Hematopoietic multipotent progenitor cell treated with erythropoietin and hydrocortisone succinate and interleukin-3 and kit ligand, for 15 days (in vitro differentiated cells): ENCODE measurements at regions not wholly inside any gene's neighbourhood (a gene's known extent, or its start where the extent isn't known, plus 50 kb on each side); places are given as distances from the start of the nearest gene placed in this dataset.

Source experiments
- DNase-seq: peaks from one replicate; pipeline ENCODE4 v3.0.0-alpha.2; 2015; ENCODE audit warnings: low spot score

DNA sequence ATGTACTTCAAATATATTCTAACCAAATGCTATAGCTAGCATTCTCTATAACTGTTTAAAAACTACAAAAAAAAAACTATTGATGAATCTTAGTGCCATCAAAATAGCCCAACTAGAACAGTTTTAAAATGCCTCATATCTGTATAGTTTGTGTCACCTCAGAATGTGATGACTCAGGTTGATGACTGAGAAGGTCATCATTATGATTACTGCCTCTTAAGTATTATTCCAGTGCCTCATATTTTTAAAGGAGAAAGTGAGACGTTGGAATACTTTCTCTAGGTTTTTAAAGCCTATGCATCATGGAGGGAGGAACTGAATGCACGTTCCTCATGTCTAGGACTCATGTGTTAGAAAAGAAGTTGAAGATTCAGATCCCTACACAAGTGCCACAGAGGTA, 88.2 kb downstream of the TMA16 start:
- no peak for DNase-seq

DNA sequence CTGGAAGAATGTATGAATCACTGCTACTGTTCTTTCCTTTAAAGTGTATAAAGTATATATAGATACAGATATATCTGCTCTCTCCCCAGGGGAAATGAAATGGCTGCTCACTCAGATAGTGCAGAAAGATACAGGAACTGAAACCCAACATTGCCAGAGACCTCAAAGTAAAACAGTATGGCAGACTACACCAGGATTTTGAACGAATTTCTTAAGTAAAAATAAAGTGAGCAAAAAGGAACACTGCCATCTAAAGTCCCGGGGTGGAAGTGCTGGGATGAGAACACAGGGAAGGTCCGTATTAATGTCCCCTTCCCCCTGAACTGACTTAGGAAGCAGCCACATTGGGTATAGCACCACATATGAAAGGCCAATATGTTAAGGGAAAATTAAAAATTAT, 93.4 kb downstream of the TMA16 start:
- DNase-seq, result no peak

DNA sequence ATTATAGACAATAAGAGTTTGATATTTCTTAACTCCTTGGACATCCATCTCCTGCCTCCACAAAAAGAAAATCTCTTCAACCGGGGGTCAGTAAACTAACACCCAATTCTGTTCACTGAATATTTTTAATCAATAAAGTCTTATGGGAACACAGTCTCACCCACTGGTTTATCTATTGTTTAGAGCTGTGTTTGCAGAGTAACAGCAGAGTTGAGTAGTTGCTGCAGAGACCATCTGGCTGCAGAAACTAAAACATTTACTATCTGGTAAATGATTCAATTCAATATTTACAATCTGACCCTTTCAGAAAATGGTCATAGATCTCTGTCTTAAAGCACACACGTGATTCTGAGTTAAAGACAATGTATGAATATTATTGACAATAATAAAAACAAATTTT, 94.0 kb downstream of the TMA16 start:
- no peak for DNase-seq

DNA sequence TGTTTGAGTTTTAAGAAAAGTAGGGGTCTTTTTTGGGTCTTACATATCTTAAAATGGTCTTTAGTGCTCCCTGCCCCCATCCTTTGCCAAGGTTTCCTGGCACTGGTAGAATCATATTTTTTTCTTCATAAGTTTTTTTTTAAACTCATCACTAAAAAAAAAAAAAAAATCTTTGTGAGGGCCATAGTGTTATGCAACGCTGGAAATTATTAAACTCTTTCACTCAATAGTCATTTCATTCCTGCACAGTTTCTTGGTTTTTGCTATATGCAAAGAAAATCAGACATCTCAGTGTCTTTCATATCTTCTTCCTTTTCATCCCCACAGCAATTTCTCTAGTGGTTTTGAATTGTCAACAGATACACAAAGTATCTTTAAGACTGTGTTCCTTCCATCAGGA, 95.6 kb downstream of the TMA16 start:
- no peak for DNase-seq

DNA sequence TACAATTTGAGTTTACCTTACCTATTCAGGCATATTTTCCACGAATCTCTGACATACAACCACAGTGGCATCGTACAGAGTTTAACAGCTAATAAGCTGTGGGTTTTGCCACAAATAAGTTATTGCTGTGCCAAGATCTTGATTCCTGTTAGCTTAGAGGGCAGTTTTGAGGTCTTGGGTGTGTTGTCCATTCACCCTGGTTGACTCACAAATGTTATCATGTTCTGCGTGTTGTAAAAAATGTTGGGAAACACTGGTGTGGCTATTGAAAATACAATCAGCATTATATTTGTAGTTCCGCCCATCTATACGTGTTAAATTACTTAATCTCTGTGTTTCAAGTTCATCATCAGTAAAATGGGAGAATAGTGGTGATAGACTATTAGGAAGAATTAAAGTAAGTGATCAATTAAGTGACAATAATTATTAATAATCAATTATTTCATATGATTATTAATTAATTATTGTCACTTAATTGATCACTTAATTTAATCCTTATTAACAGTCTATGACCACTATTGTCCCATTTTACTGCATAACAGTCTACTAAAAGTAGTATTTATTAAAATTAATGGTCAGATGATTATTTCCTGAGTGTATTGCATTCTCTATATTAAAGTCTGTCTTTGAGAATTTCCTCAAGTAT, 96.3 kb downstream of the TMA16 start:
- DNase-seq, result no peak

DNA sequence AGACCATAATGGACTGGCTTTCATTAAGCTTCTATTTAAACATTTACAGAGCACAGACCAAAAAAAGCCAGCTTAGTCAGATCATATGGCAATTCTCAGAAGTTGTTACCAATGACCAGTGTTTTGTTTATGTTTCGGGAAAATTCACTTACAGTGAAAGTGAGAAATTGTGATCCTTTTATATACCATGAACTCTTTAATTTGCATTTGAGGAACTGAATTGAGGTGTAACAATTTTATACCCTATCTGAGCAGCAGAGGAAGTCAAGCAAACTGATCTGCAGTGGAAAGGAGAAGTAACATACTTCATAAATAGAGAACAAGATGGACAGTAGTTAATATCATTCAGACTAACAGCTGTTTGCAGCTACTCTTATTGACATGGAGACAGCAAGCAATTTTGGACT, 97.1 kb downstream of the TMA16 start:
- DNase-seq, result no peak

DNA sequence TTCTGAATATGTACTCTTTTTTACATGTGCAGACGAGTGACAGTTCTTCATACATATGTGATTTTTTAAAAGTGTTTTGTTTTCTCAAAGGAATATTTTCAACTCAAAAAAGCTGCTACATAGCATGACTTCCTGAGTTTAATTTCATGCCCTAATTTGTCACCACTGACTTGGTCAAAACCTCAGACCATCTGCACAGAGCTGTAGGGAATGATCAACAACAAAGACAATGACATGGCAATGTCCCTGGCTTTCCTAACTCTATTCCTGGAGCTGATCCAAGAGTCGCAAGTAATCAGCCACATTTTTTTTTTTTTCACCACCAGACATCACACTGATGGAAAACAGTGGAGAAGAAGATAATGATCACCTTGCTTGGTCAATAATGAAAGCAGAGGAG, 97.7 kb downstream of the TMA16 start:
- DNase-seq, result no peak

DNA sequence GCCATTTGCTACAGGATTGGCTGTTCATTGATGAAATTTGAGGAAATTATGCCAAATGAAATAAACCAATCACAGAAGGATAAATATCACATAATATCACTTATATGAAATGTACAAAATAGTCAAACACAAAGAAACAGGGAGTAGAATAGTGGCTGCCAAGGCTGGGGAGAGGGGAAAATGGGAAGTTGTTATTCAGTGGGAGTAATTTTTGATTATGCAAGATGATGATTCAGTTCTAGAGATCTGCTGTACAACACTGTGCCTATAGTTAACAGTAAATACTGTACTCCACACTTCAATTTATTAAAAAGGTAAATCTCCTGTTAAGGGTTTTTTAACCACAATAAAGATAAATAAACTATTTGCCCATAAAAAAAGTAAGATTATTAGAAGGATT, 101.1 kb downstream of the TMA16 start:
- DNase-seq, result no peak

DNA sequence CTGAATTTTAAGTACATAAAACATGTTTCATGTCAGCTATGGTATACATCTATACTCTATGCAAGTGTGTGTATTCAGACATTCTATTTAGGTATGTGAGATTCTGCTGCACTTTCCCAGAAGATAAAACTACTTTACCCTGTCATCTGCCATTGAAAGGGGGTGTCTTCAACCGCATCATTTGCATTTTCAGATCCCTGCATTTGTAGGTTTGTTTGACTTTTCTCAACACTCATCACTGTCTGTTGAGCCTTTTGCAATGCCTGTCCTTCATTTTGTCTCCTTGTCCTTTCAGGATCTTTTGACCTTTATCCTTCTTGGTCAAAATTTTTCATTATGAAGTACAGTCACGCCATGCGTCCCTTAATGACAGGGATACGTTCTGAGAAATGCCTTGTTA, 103.5 kb downstream of the TMA16 start:
- DNase-seq, result no peak

DNA sequence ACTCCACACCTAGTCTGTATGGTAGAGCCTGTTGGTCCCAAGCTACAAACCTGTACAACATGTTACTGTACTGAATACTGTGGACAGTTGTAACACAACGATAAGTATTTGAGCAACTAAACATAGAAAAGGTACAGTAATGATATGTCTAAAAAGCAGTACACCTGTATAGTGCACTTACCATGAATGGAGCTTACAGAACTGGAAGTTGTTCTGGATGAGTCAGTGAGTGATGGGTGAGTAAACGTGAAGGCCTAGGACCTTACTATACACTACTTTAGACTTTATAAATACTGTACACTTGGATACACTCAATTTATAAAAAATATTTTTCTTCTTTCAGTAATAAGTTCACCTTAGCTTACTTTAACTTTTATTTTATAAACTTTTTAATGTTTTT, 104.0 kb downstream of the TMA16 start:
- no peak for DNase-seq

DNA sequence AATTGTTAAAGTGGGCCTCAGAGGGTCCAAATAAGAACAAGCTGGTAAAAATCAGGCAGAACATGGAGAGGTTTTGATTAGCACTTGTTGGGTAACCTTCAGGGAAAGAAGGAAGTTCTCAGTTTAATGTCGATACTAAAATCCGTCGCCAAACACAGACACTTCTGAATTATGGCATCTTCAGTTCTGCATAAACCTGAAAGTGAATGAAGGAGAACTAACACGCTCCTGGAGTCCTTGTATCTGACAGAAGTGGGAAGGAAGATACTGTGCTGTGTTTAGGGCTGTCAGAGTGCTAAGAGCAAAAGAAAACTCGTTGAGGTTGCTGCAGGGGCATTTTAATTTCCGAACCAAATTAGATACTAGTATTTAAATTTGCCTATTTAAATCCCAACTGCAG, 106.2 kb downstream of the TMA16 start:
- DNase-seq, result no peak

DNA sequence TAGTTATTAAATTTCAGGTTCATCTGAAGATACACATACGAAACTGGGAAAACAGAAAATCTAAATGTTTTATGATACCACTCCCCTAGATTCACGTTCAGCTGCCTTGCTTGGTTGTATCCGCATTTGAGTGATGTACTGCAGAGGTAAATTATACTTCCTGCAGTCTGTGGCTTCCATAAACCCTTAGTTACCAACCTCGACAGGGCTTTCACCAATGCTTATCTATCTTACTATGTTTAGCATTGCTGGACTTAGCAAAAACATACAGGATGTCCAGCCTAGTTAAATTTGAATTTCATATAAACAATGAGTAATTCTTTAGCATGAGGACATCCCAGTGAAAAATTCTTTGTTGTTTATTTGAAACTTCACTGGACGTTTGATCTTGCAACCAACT, 108.8 kb downstream of the TMA16 start:
- no peak for DNase-seq

DNA sequence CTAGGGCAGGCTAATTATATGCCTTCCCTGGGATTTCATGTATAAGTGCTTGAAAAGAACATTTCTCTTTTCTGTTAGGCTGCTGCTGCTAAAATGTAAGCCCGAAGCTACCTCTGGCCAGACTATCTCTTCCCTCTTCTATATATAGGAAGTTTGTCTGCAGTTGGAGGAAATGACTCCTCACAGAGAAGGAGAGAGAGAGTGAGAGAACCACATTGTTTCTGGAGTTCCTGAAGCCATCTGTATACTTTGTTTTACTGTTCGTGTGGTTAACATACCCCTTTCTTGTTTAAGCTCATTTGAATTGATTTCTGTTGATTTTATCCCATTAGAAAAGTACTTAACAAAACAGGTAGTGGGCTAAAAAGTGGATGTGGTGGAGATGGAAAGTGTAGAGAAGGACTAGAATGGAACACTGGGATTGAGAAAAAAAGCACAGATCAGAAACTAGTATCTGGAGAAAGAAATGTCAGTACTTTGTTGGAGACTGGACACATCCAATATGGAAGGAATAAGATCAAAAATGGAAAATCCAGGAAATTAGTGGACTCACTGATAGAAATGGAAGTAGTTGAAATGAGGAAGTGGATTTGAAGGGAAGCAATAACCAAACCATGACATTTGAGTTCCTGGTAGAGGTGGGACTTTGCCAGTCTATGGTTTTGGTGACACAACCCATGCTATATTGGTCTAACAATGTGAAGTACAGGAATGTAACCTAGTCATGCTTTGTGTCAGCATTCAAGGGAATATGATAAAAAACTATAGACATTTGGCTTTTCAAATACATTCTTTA, 112.6 kb downstream of the TMA16 start:
- DNase-seq, result no peak

DNA sequence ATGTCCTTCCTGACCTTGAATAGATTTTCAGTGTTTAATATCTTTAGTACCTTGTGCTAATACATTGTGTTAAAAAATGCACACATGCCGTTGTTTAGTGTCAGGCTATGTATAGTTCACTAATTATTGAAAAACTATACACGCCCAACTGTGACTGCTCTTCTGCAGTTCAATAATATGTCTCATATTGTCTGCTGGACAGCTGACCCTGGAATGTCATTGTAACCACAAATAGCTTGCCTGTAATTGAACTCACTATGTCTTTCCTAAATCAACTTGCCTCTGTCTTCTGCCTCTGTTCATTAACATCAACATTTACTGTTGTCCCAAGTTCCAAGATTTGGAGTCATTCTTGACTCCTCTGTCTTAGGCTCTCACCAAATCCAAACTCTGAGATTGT, 114.5 kb downstream of the TMA16 start:
- DNase-seq, result no peak

DNA sequence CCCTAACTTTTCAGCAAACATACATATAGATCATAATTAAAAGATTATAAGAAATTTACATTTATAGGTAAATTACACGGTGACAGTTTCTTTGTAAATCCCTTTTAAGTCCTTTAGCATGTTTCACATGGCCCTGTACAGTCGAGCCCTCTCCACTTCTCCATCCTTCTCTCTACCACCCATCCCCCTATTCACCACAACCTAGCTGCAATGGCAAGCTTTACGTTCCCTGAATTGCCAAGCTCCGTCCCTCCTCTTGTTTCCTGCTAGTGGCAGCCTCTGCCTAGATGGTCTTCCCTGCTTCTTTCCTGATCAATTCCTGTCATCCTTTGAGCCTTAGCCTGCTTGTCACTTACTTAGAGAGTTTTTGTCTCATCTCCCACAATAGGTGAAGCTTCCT, 116.2 kb downstream of the TMA16 start:
- no peak for DNase-seq

DNA sequence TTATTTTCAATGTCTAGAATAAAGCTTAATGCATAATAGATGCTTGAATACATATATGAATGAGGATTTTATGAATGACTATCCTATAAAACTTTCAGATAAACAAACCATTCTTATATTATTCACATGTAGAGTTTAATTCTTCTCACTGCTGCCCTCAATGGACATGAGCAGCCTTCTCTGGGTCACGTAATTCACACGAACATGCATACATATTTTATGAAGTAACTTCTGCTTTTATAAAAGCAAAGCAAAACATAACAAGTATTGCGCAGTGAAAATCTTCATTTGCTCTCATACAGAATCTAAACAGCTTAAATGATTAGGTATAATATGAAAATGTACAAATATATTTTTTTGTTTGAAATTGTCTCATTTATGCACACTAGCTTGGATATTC, 116.7 kb downstream of the TMA16 start:
- DNase-seq, result no peak

DNA sequence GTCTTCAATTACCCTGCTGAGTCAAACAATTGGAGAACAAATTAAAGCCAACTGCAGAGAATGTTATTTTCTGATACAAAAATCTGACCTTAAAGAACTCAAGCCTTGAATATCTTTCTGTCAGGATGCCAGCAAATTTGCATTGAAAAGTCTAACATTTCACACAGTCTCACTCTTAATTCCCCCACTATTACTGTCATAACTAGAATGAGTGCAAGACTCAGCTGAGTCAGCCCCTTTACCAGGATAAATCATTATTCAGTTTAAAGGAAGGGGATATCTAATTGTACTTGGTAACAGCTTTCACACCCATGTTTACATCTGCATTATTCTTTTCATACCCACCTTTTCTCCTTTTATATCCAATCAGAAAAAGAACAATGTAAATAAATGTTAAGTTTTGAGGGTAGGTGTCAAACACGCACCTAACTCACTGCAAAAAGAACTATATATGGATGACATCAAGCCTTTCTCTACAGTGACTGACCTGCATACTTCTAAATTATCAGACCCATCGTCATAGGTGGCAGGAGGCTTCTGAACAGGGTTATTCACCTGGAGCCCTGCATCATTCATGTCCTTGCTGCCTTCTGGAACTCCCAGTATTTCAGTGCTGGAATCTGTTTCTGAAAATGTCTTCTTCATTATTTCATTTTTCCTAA, 117.4 kb downstream of the TMA16 start:
- no peak for DNase-seq

DNA sequence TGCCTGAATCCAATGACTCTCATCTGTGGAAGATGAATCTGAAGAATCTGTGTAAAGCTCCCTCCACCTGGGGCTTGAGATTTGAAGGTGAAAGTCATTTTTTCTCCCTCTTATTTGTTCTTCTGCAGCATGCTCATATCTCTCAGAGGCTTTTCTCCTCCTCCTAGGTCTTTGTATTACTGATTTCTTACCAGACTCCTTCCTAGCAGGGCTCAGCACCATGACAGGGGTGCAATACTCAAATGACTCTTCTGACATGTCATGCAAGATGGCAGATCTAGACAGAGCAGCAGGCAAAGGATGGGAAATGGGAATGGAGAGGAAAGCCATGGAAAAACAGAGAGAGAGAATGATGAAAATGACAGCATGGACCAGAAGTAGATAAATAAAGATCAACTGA, 118.3 kb downstream of the TMA16 start:
- no peak for DNase-seq

DNA sequence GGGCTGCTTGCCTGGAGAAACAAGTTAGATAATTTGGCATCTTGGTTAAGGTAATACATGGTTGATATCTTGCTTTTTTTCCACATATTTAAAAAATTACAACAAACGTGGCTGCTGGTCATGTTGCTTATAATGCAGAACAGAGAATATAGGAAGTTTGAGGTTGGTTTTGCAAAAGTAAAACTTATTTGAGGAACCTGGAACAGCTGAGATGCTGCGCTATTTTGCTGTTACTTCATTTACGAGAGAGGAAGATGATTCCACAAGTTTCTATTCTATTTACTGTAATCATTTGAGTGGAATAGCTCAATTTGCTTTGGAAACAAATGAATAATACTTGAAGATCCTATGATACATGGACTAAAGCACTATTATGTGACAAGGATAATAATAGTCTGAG, 118.9 kb downstream of the TMA16 start:
- DNase-seq, result no peak

DNA sequence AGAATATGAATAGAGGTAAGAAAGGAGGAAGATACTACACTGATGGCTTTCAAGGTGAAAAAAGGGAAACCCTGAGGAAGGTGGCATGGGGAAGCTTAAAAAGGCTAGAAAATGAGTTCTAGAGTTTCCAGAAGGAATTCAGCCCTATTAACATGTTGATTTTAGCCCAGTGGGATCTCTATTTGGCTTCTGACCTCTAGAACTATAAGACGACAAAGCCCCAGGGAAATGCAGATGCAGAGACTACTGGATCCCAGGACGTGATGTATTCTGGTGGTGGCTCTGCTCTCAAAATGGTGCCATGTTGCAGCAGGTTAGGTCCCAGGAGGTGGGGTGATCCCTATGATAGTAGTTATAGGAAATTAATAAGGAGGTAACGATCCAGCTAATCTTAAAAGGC, 120.4 kb downstream of the TMA16 start:
- DNase-seq, result no peak

DNA sequence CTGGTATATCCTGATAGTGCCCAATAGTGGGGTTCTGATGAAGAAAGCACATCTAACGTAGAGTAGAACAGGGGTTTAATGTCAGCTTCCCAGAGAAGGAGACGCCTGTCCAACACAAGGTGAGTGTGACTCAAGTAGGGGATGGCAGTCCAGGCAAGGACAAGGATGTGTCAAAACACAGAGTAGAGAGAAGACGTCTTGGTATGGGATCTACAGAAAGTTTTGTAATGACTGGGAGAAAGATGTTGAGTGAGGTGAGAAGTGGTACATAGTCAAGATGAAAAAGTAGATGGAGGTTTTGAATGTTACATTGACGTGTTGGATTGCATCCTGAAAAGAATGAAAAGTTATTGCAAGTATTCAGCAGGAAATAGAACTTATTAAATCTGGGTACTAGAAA, 124.4 kb downstream of the TMA16 start:
- no peak for DNase-seq

DNA sequence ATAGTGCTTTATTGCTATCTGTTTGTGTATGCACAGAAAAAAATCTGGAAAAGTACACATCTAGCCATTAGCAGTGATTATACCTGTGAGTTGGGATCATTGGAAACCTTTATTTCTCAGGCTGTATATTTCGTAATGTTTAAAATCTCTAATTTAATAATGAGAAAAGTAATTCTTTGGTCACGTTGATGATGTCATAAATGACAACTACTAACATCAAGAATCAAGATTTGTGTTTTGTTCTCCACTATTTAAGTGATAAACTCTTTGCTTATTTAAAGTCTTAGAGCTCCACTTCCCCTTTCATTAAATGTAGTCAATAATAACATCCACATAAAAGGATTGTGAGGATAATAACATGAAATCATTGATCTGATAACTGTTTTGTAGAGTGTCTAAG, 126.2 kb downstream of the TMA16 start:
- DNase-seq, result no peak

DNA sequence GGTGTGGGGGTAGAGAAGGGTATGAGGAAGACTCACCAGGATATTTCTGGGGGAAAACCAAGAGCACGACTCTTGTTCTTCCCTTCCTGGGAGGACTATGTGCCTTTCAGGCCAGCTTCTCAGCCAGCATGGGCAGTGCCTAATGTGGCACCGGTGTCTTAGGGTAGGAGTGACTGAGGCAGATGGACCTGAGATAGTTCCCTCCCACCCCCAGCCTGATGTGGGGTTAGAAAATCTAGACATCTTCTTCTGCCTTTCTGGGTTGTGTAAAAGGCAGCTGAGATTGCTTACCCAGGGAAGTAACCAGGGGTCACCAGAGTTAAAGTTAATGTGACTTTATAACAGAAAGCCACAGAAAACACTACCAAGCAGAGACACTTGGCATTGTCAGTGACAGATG, 127.3 kb downstream of the TMA16 start:
- no peak for DNase-seq
